H9 (cell line): ENCODE measurements at regions not wholly inside any gene's neighbourhood (a gene's known extent, or its start where the extent isn't known, plus 50 kb on each side); places are given as distances from the start of the nearest gene placed in this dataset.

Experiments
- DNase-seq: peaks from one replicate; pipeline ENCODE4 v3.0.0-alpha.2; 2017
- H2AFZ ChIP-seq: one replicate; pipeline ENCODE4 v1.6.1; 2013; ENCODE audit warnings: mild to moderate bottlenecking, low read length, control low read depth, moderate library complexity
- H2AK5ac ChIP-seq: 2 replicates; pipeline ENCODE4 v1.6.1; 2013; ENCODE audit warnings: low read length, control low read depth, mixed read lengths; ENCODE audit not compliant: insufficient read length
- H2BK120ac ChIP-seq: one replicate; pipeline ENCODE4 v1.6.1; 2013; ENCODE audit warnings: low read depth, mild to moderate bottlenecking, low read length, control low read depth, inconsistent platforms; ENCODE audit not compliant: poor library complexity, severe bottlenecking
- H2BK12ac ChIP-seq: 2 replicates; pipeline ENCODE4 v1.6.1; 2013; ENCODE audit warnings: low read length, control low read depth, mixed read lengths, low read depth; ENCODE audit not compliant: insufficient read length
- H2BK15ac ChIP-seq: 2 replicates; pipeline ENCODE4 v1.6.1; 2013; ENCODE audit warnings: low read depth, low read length, control low read depth
- H2BK20ac ChIP-seq: one replicate; pipeline ENCODE4 v1.6.1; 2013; ENCODE audit warnings: low read depth, mild to moderate bottlenecking, low read length, control low read depth, inconsistent platforms; ENCODE audit not compliant: poor library complexity, severe bottlenecking
- H2BK5ac ChIP-seq: 2 replicates; pipeline ENCODE4 v1.6.1; 2013; ENCODE audit warnings: low read length, control low read depth, mixed read lengths; ENCODE audit not compliant: insufficient read length
- H3K14ac ChIP-seq: 2 replicates; pipeline ENCODE4 v1.6.1; 2013; ENCODE audit warnings: low read length, control low read depth; ENCODE audit not compliant: insufficient read depth
- H3K18ac ChIP-seq: 2 replicates; pipeline ENCODE4 v1.6.1; 2013; ENCODE audit warnings: low read depth, mild to moderate bottlenecking, mixed read lengths, low read length, control low read depth; ENCODE audit not compliant: insufficient read length
- H3K23ac ChIP-seq: 2 replicates; pipeline ENCODE4 v1.6.1; 2013; ENCODE audit warnings: low read length, control low read depth, mixed read lengths, low read depth; ENCODE audit not compliant: insufficient read length
- H3K23me2 ChIP-seq: 2 replicates; pipeline ENCODE4 v1.6.1; 2013; ENCODE audit warnings: low read depth, mild to moderate bottlenecking, mixed read lengths, low read length, control low read depth; ENCODE audit not compliant: insufficient read length, poor library complexity, severe bottlenecking
- H3K27ac ChIP-seq: 2 replicates; pipeline ENCODE4 v1.5.1; 2013; ENCODE audit warnings: low read length, control low read depth, mixed read lengths, low read depth; ENCODE audit not compliant: insufficient read length
- H3K27me3 ChIP-seq: 2 replicates; pipeline ENCODE4 v1.6.1; 2013; ENCODE audit warnings: low read length, control low read depth, inconsistent platforms; ENCODE audit not compliant: insufficient read depth
- H3K4ac ChIP-seq: 2 replicates; pipeline ENCODE4 v1.6.1; 2013; ENCODE audit warnings: low read depth, mild to moderate bottlenecking, control low read depth, inconsistent platforms, low read length, moderate library complexity
- H3K4me1 ChIP-seq: 2 replicates; pipeline ENCODE4 v1.6.1; 2013; ENCODE audit warnings: low read length, control low read depth, inconsistent platforms; ENCODE audit not compliant: insufficient read depth
- H3K4me2 ChIP-seq: 2 replicates; pipeline ENCODE4 v1.6.1; 2013; ENCODE audit warnings: low read length, control low read depth, mixed read lengths; ENCODE audit not compliant: insufficient read length, insufficient read depth
- H3K56ac ChIP-seq: 2 replicates; pipeline ENCODE4 v1.6.1; 2013; ENCODE audit warnings: low read depth, mild to moderate bottlenecking, mixed read lengths, low read length, control low read depth; ENCODE audit not compliant: insufficient read length
- H3K79me1 ChIP-seq: 2 replicates; pipeline ENCODE4 v1.6.1; 2013; ENCODE audit warnings: low read depth, mild to moderate bottlenecking, moderate library complexity, low read length, control low read depth, inconsistent platforms; ENCODE audit not compliant: insufficient read depth, poor library complexity, severe bottlenecking
- H3K79me2 ChIP-seq: 2 replicates; pipeline ENCODE4 v1.6.1; 2013; ENCODE audit warnings: low read length, control low read depth, inconsistent platforms; ENCODE audit not compliant: insufficient read depth
- H3K9ac ChIP-seq: 2 replicates; pipeline ENCODE4 v1.6.1; 2013; ENCODE audit warnings: low read length, control low read depth, mixed read lengths; ENCODE audit not compliant: insufficient read length; ENCODE audit errors: extremely low read depth
- H3K9me3 ChIP-seq: one replicate; pipeline ENCODE4 v1.6.1; 2013; ENCODE audit warnings: low read depth, low read length, inconsistent platforms; ENCODE audit not compliant: control insufficient read depth
- H3T11ph ChIP-seq: one replicate; pipeline ENCODE4 v1.6.1; 2013; ENCODE audit warnings: mild to moderate bottlenecking, low read length, control low read depth, inconsistent platforms
- H4K20me1 ChIP-seq: one replicate; pipeline ENCODE4 v1.6.1; 2013; ENCODE audit not compliant: control insufficient read depth, insufficient read length, insufficient read depth
- H4K5ac ChIP-seq: 2 replicates; pipeline ENCODE4 v1.6.1; 2013; ENCODE audit warnings: low read depth, mild to moderate bottlenecking, mixed read lengths, low read length, control low read depth; ENCODE audit not compliant: insufficient read length
- H4K8ac ChIP-seq: replicated peaks from 2 replicates; pipeline ENCODE4 v1.6.1; 2013; ENCODE audit warnings: low read length, control low read depth, mixed read lengths, low read depth; ENCODE audit not compliant: insufficient read length
- H4K91ac ChIP-seq: 2 replicates; pipeline ENCODE4 v1.6.1; 2013; ENCODE audit warnings: low read depth, mild to moderate bottlenecking, moderate library complexity, mixed read lengths, low read length, control low read depth; ENCODE audit not compliant: insufficient read length
- H3K27ac Mint-ChIP-seq, 3 experiments: 2 replicates in 2 of 3; 3 replicates in 1 of 3; pipeline ENCODE4 v1.8.0; 2020 to 2021; ENCODE audit warnings: mixed read lengths in 3 of 3, mild to moderate bottlenecking in 1 of 3, moderate library complexity in 1 of 3
- H3K27me3 Mint-ChIP-seq: 2 replicates; pipeline ENCODE4 v1.8.0; 2021; ENCODE audit warnings: low read depth, mild to moderate bottlenecking, moderate library complexity, mixed read lengths
- H3K36me3 Mint-ChIP-seq, 3 experiments: 2 replicates in 2 of 3; 3 replicates in 1 of 3; pipeline ENCODE4 v1.8.0; 2020 to 2021; ENCODE audit warnings: low read depth in 3 of 3, mixed read lengths in 3 of 3; ENCODE audit not compliant: insufficient read depth in 1 of 3
- H3K4me1 Mint-ChIP-seq, 2 experiments: 2 replicates each; pipeline ENCODE4 v1.8.0; 2020; ENCODE audit warnings: mixed read lengths in 2 of 2
- H3K4me3 Mint-ChIP-seq, 2 experiments: 2 replicates in 1 of 2; 3 replicates in 1 of 2; pipeline ENCODE4 v1.8.0; 2020 to 2021; ENCODE audit warnings: mild to moderate bottlenecking in 2 of 2, mixed read lengths in 2 of 2, moderate library complexity in 1 of 2
- H3K9me3 Mint-ChIP-seq, 2 experiments: 2 replicates in 1 of 2; 3 replicates in 1 of 2; pipeline ENCODE4 v1.8.0; 2020; ENCODE audit warnings: mild to moderate bottlenecking in 2 of 2, mixed read lengths in 2 of 2, moderate library complexity in 1 of 2
- CTCF ChIP-seq: fragments of 200-600 bp; sonication (generic); conservative IDR thresholded peaks from 3 replicates; pipeline ENCODE4 v1.8.0; 2021; ENCODE audit warnings: antibody characterized with exemption, mild to moderate bottlenecking
- WGBS: extraction: QIAGEN DNeasy Blood & Tissue Kit; methylation state at CpG from one replicate; pipeline ENCODE4 v1.1.7; 2013; ENCODE audit warnings: missing lambda C conversion rate, low lambda C conversion rate, mixed read lengths; ENCODE audit not compliant: insufficient read length; ENCODE audit errors: extremely low coverage; 5-methylcytosine and 5-hydroxymethylcytosine counted together

GRCh38 chr4:162978398-162978797 lies 188.3 kb downstream of the NAF1 start:
- H2BK20ac ChIP-seq = no peak overlapping the region
- no peaks in the 10 kb centered on the region for H4K20me1 ChIP-seq
- no peaks in the 10 kb centered on the region for H3K4me1 ChIP-seq
- no CpG with 5 or more reads among the region's 2 CpGs for WGBS
- no peak overlapping the region for H3K9ac ChIP-seq
- TF ChIP-seq CTCF = no peak
- Mint-ChIP-seq H3K9me3 (no peaks in the 10 kb centered on the region), H3K27ac (no peak overlapping the region), H3K4me3 (no peak overlapping the region), H3K36me3 (no peaks in the 10 kb centered on the region; a peak in 1 of 7 replicates), H3K27me3 (no peaks in the 10 kb centered on the region), H3K4me1 (no peaks in the 10 kb centered on the region)
- no peak overlapping the region for H3K27ac ChIP-seq
- no peaks in the 10 kb centered on the region for H3K27me3 ChIP-seq
- no peak overlapping the region for H2BK120ac ChIP-seq
- no peaks in the 10 kb centered on the region for H3K9me3 ChIP-seq
- no peak overlapping the region for H4K5ac ChIP-seq
- H2AFZ ChIP-seq = no peak overlapping the region
- DNase-seq = no peak
- no peak overlapping the region for H4K8ac ChIP-seq
- H3K18ac ChIP-seq = no peak overlapping the region
- no peak overlapping the region for H3K56ac ChIP-seq
- H2BK12ac ChIP-seq = no peak overlapping the region
- H2BK5ac ChIP-seq = no peak overlapping the region
- no peak overlapping the region for H2BK15ac ChIP-seq
- no peak overlapping the region for H3K4ac ChIP-seq
- no peaks in the 10 kb centered on the region for H3K23me2 ChIP-seq
- H3T11ph ChIP-seq = no peak overlapping the region
- H3K79me2 ChIP-seq = no peaks in the 10 kb centered on the region
- no peak overlapping the region for H3K23ac ChIP-seq
- no peak overlapping the region for H2AK5ac ChIP-seq
- no peak overlapping the region for H4K91ac ChIP-seq
- H3K14ac ChIP-seq = no peak overlapping the region
- no peak overlapping the region for H3K4me2 ChIP-seq
- H3K79me1 ChIP-seq = no peaks in the 10 kb centered on the region
